Mesothelial cell of epicardium (in vitro differentiated cells): ENCODE measurements at regions not wholly inside any gene's neighbourhood (a gene's known extent, or its start where the extent isn't known, plus 50 kb on each side); places are given as distances from the start of the nearest gene placed in this dataset.
"Not testable (repeated sequence)": the region's sequence is repeated elsewhere in the genome, so short reads cannot be mapped to it uniquely, and the experiment has no call there.

Source experiments
- DNase-seq, 2 experiments: peaks; one replicate each; pipeline ENCODE4 v3.0.0; 2021; ENCODE audit warnings: low spot score in 2 of 2; ENCODE audit not compliant: unreplicated experiment in 2 of 2
- H3K27ac Mint-ChIP-seq: 2 replicates; pipeline ENCODE4 v1.8.0; 2021; ENCODE audit warnings: mixed read lengths
- H3K27me3 Mint-ChIP-seq: 2 replicates; pipeline ENCODE4 v1.8.0; 2021; ENCODE audit warnings: low read depth, mixed read lengths
- H3K36me3 Mint-ChIP-seq: 2 replicates; pipeline ENCODE4 v1.8.0; 2021; ENCODE audit warnings: mixed read lengths
- H3K4me1 Mint-ChIP-seq: 2 replicates; pipeline ENCODE4 v1.8.0; 2021; ENCODE audit warnings: mixed read lengths
- H3K4me3 Mint-ChIP-seq: 2 replicates; pipeline ENCODE4 v1.8.0; 2021; ENCODE audit warnings: mild to moderate bottlenecking, moderate library complexity, mixed read lengths
- H3K9me3 Mint-ChIP-seq: 2 replicates; pipeline ENCODE4 v1.8.0; 2021; ENCODE audit warnings: mixed read lengths
- TF ChIP-seq, protein P1 (sequence below): fragments of 200-600 bp; sonication (generic); IDR thresholded peaks from one replicate; pipeline ENCODE4 v1.5.0; 2021; ENCODE audit warnings: antibody characterized with exemption; ENCODE audit not compliant: unreplicated experiment

DNA sequence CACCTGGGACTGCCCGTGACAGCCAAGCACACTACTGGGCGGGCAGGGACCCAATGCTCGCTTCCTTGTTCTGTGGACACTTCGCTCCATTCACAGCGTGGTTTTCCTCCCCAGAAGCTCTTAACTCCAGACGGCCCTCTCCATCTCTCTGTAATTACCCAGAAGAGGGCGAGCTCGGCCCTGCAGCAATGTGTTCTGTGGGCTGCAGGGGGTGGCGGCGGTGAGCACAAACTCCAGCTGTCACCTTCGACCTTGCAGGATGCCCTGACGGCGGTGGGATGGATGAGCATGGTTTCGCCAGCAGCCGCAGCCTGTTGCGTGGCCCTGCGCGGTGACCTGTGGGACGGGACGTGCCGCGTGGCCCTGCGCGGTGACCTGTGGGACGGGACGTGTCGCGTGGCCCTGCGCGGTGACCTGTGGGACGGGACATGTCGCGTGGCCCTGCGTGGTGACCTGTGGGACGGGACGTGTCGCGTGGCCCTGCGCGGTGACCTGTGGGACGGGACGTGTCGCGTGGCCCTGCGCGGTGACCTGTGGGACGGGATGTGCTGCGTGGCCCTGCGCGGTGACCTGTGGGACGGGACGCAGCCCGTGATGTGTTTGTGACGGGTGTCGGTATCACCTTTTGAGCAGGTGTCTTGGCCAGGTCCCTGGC, 1204.7 kb downstream of the BRD1 start:
- H3K4me1 Mint-ChIP-seq, result no peaks in the 10 kb centered on the region
- no peaks in the 10 kb centered on the region for H3K36me3 Mint-ChIP-seq
- no peak overlapping the region for H3K27ac Mint-ChIP-seq
- no peak overlapping the region for H3K4me3 Mint-ChIP-seq
- no peaks in the 10 kb centered on the region for H3K9me3 Mint-ChIP-seq
- peaks cover 5% of the 10 kb centered on the region for H3K27me3 Mint-ChIP-seq
- DNase-seq, result no peak
- TF ChIP-seq, protein P1, sequence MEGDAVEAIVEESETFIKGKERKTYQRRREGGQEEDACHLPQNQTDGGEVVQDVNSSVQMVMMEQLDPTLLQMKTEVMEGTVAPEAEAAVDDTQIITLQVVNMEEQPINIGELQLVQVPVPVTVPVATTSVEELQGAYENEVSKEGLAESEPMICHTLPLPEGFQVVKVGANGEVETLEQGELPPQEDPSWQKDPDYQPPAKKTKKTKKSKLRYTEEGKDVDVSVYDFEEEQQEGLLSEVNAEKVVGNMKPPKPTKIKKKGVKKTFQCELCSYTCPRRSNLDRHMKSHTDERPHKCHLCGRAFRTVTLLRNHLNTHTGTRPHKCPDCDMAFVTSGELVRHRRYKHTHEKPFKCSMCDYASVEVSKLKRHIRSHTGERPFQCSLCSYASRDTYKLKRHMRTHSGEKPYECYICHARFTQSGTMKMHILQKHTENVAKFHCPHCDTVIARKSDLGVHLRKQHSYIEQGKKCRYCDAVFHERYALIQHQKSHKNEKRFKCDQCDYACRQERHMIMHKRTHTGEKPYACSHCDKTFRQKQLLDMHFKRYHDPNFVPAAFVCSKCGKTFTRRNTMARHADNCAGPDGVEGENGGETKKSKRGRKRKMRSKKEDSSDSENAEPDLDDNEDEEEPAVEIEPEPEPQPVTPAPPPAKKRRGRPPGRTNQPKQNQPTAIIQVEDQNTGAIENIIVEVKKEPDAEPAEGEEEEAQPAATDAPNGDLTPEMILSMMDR, result no peak

DNA sequence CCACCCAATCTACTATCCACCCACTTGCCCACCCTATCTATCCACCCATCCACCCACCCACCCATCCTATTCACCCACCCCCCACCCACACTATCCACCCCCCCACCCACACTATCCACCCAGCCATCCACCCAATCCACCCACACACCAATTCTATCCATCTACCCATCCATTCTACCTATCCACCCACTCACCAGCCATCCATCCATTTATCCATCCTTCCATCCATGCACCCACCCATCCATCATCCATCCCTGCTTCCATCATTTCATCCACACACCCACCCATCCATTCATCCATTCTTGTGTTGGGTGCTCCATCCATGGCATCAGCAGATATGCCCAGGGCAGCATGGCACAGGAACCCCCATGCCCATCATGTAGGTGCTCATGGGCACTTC, 1206.6 kb downstream of the BRD1 start:
- Mint-ChIP-seq H3K27ac (no peak overlapping the region), H3K27me3 (peaks cover 5% of the 10 kb centered on the region), H3K4me1 (no peaks in the 10 kb centered on the region), H3K4me3 (no peak overlapping the region), H3K36me3 (no peaks in the 10 kb centered on the region), H3K9me3 (no peaks in the 10 kb centered on the region)
- no peak for DNase-seq
- TF ChIP-seq, protein P1, result no peak

DNA sequence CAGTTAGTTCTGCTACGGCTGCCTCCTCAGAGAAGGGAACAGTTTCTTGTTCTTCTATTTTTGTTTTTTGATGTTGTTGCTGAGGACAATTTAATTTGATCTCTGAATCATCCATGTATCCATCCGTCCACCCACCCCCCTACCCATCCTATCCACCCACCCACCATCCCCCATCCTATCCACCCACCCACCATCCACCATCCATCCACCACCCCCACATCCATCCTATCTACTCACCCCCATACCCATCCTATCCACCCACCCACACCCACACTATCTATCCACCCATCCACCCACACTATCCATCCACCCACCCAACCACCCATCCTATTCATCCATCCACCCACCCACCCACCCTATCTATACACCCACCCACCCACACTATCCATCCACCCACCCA, 1207.2 kb downstream of the BRD1 start:
- H3K4me1 Mint-ChIP-seq, H3K27me3 Mint-ChIP-seq, H3K4me3 Mint-ChIP-seq, H3K9me3 Mint-ChIP-seq, H3K36me3 Mint-ChIP-seq, DNase-seq, H3K27ac Mint-ChIP-seq: not testable (repeated sequence)

DNA sequence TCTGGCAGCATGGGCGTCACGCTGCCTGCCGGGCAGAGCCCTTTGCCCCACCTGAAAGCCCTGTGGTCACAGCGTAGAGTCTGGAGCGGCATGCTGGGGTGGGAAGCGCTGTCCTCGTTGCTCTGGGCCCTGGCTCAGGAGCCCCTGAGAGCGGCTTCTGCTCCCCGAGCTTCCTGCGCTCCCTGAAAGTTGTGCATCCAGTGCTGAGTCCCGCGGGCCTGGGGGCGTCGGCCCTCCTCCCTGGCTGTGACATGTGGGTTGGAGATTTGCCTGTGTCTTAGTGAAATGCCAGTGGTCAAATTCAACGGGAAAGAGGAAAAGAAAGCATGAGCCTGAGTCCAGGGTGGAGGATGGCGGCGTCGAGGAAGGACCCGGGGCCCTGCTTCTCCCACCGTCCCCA, 1208.0 kb downstream of the BRD1 start:
- Mint-ChIP-seq H3K4me3 (no peak overlapping the region), H3K27ac (no peak overlapping the region), H3K27me3 (peaks cover 6% of the 10 kb centered on the region), H3K9me3 (no peaks in the 10 kb centered on the region), H3K36me3 (no peaks in the 10 kb centered on the region), H3K4me1 (no peaks in the 10 kb centered on the region)
- TF ChIP-seq, protein P1, result no peak
- DNase-seq, result no peak

DNA sequence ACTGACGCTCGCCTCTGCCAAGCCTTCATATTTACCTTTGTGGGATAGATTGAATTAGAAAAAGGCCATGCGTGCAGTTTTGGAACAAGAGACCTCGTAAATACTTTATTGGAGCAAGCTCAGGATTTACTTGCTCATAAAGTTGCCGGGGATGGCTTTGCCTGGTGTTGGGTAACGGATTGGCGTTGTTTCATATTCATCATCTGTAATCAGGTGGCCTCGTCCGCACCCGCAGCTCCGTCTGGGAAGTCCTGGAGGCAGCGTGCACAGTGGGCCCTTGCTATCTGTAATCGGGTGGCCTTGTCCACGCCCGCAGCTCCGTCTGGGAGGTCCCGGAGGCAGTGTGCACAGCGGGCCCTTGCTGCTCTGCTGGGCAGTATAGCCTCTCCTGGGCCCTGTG, 1209.3 kb downstream of the BRD1 start:
- Mint-ChIP-seq H3K9me3 (no peaks in the 10 kb centered on the region), H3K4me3 (no peak overlapping the region), H3K27ac (no peak overlapping the region), H3K27me3 (peaks cover 6% of the 10 kb centered on the region), H3K4me1 (no peaks in the 10 kb centered on the region), H3K36me3 (no peaks in the 10 kb centered on the region)
- DNase-seq, result no peak
- TF ChIP-seq, protein P1, result no peak

DNA sequence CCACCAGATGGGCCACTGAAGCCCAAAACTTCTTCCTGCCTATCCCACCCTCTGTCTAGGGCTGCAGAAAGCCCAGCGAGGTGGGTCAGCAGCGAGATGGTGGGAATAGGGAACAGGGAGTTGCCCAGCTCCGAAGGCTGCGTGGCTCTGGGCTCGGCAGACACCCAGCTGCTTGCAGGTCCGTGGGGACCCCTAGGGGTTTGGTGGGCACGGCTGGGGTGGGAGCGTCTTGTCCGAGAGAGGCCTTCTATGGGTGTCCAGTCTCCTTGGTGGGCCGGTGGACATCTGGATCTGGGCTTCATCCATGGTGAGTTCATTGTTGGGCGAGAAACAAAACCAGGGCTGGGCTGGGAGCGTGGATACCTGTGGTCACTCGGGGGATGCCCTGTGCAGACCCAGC, 1211.0 kb downstream of the BRD1 start:
- no peak overlapping the region for H3K27ac Mint-ChIP-seq
- H3K36me3 Mint-ChIP-seq, result no peaks in the 10 kb centered on the region

More for the DNA sequence above, 1211.0 kb downstream of the BRD1 start:
- TF ChIP-seq, protein P1, result no peak
- Mint-ChIP-seq H3K4me1 (no peaks in the 10 kb centered on the region), H3K27me3 (peaks cover 9% of the 10 kb centered on the region), H3K4me3 (no peak overlapping the region), H3K9me3 (no peaks in the 10 kb centered on the region)
- no peak for DNase-seq
